ENCODE measurements at regions not wholly inside any gene's neighbourhood (a gene's known extent, or its start where the extent isn't known, plus 50 kb on each side); places are given as distances from the start of the nearest gene placed in this dataset.

DNA sequence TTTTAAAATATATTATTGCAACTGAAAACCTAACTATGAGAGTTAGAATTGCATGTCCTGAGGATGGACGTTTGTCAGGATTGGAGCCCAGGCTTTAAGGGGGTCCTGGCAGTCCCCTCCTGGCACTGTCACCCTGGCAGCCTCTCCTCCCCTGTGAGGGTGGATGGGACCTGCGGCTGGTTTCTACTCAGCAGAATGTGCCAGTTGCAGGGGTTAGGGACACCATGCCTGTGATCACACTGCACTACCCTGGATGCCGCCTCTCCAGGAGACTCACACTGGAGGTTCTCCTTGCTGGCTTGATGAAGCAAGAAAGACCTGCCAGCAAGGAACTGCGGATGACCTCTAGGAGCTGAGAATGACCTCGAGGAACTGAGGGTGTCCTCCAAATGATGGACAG is 356.7 kb upstream of the MYT1L start:
- TF ChIP-seq SMC3 (IDR thresholded peaks at IDR 0.05; ENCODE audit: low read depth, low read length): no peak
- no peak for TF ChIP-seq RAD21 (IDR thresholded peaks at IDR 0.05; ENCODE audit: low read length)
- TF ChIP-seq, protein P1, sequence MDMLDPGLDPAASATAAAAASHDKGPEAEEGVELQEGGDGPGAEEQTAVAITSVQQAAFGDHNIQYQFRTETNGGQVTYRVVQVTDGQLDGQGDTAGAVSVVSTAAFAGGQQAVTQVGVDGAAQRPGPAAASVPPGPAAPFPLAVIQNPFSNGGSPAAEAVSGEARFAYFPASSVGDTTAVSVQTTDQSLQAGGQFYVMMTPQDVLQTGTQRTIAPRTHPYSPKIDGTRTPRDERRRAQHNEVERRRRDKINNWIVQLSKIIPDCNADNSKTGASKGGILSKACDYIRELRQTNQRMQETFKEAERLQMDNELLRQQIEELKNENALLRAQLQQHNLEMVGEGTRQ (IDR thresholded peaks at IDR 0.05; ENCODE audit: low read depth, low read length): no peak
- TF ChIP-seq, protein P2, sequence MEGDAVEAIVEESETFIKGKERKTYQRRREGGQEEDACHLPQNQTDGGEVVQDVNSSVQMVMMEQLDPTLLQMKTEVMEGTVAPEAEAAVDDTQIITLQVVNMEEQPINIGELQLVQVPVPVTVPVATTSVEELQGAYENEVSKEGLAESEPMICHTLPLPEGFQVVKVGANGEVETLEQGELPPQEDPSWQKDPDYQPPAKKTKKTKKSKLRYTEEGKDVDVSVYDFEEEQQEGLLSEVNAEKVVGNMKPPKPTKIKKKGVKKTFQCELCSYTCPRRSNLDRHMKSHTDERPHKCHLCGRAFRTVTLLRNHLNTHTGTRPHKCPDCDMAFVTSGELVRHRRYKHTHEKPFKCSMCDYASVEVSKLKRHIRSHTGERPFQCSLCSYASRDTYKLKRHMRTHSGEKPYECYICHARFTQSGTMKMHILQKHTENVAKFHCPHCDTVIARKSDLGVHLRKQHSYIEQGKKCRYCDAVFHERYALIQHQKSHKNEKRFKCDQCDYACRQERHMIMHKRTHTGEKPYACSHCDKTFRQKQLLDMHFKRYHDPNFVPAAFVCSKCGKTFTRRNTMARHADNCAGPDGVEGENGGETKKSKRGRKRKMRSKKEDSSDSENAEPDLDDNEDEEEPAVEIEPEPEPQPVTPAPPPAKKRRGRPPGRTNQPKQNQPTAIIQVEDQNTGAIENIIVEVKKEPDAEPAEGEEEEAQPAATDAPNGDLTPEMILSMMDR (conservative IDR thresholded peaks at IDR 0.05; ENCODE audit: low read depth, low read length): no peak
- TF ChIP-seq POLR2A (IDR thresholded peaks at IDR 0.05; ENCODE audit: low read depth, low read length): no peak
- no peak for TF ChIP-seq MXI1 (IDR thresholded peaks at IDR 0.05; ENCODE audit: borderline replicate concordance, low read depth, low read length)
- TF ChIP-seq RFX5 (IDR thresholded peaks at IDR 0.05; ENCODE audit: low read depth, low read length): no peak
- TF ChIP-seq NFE2L2 (IDR thresholded peaks at IDR 0.05; ENCODE audit: low read depth, low read length): no peak
- no peak for TF ChIP-seq RCOR1 (IDR thresholded peaks at IDR 0.05; ENCODE audit: insufficient replicate concordance, low read length)
- TF ChIP-seq CEBPB (IDR thresholded peaks at IDR 0.05; ENCODE audit: low read depth, low read length): no peak
- no peak for TF ChIP-seq MAFK (IDR thresholded peaks at IDR 0.05; ENCODE audit: low read depth, low read length)
- TF ChIP-seq CHD1 (IDR thresholded peaks at IDR 0.05; ENCODE audit: low read depth, low read length): no peak
- TF ChIP-seq, protein P3, sequence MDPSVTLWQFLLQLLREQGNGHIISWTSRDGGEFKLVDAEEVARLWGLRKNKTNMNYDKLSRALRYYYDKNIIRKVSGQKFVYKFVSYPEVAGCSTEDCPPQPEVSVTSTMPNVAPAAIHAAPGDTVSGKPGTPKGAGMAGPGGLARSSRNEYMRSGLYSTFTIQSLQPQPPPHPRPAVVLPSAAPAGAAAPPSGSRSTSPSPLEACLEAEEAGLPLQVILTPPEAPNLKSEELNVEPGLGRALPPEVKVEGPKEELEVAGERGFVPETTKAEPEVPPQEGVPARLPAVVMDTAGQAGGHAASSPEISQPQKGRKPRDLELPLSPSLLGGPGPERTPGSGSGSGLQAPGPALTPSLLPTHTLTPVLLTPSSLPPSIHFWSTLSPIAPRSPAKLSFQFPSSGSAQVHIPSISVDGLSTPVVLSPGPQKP (IDR thresholded peaks at IDR 0.05; ENCODE audit: borderline replicate concordance, low read depth, low read length): no peak
